ENCODE measurements at regions not wholly inside any gene's neighbourhood (a gene's known extent, or its start where the extent isn't known, plus 50 kb on each side); places are given as distances from the start of the nearest gene placed in this dataset.
"Not testable (repeated sequence)": the region's sequence is repeated elsewhere in the genome, so short reads cannot be mapped to it uniquely, and the experiment has no call there.

DNA sequence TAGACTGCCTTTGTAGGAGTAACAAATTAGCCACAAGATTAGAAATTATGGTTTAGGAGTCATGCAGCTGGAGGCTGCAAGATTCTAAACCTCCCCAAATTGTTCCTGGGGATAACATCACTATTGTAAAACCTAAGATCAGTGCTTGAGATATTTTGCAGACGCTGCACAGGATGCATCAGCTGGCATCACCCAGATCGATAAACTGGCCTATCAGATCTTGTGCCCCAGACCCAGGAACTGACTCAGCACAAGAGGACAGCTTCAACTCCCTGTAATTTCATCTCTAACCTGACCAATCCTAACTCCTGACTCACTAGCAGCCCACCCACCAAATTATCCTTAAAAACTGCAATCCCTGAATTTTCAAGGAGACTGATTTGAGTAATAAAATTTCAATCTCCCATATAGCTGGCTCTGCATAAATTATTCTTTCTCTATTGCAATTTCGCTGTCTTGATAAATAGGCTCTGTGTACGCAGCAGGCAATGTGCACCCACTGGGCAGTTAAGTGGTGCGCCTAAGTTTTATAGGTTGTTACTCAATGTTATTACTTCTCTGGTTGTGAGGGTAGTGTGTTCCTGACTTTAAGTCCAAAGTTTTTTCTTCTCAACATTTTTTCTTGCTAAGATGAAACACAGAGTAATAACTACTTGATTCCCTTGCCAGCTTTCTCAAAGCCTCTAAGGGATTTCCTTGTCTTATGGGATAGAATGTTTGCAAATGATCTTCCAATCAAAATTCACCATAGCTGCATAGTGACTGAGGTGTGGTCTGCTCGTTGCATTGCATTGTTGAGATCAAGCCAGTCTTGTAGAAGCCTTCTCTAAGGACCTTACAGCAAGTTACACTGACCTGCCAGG, 312.3 kb upstream of the DKK2 start:
- H3K27me3 ChIP-seq = no peaks in the 10 kb centered on the region
- no peak overlapping the region for H3K4me3 ChIP-seq
- no peaks in the 10 kb centered on the region for H3K36me3 ChIP-seq
- no peak overlapping the region for H3K27ac ChIP-seq
- intact Hi-C loops (cut with DNase I) = no loop called here
- H3K4me1 ChIP-seq = no peaks in the 10 kb centered on the region
- TF ChIP-seq POLR2A (IDR thresholded peaks at IDR 0.05) = no peak
- TF ChIP-seq, protein P1, sequence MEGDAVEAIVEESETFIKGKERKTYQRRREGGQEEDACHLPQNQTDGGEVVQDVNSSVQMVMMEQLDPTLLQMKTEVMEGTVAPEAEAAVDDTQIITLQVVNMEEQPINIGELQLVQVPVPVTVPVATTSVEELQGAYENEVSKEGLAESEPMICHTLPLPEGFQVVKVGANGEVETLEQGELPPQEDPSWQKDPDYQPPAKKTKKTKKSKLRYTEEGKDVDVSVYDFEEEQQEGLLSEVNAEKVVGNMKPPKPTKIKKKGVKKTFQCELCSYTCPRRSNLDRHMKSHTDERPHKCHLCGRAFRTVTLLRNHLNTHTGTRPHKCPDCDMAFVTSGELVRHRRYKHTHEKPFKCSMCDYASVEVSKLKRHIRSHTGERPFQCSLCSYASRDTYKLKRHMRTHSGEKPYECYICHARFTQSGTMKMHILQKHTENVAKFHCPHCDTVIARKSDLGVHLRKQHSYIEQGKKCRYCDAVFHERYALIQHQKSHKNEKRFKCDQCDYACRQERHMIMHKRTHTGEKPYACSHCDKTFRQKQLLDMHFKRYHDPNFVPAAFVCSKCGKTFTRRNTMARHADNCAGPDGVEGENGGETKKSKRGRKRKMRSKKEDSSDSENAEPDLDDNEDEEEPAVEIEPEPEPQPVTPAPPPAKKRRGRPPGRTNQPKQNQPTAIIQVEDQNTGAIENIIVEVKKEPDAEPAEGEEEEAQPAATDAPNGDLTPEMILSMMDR (IDR thresholded peaks at IDR 0.05) = no peak
- TF ChIP-seq POLR2AphosphoS5 (IDR thresholded peaks at IDR 0.05; ENCODE audit: insufficient read depth in 1 of 2, low read depth in 1 of 2) = no peak
- no peak for DNase-seq (ENCODE audit: extremely low spot score in 2 of 2)
- no peaks in the 10 kb centered on the region for H3K9me3 ChIP-seq

DNA sequence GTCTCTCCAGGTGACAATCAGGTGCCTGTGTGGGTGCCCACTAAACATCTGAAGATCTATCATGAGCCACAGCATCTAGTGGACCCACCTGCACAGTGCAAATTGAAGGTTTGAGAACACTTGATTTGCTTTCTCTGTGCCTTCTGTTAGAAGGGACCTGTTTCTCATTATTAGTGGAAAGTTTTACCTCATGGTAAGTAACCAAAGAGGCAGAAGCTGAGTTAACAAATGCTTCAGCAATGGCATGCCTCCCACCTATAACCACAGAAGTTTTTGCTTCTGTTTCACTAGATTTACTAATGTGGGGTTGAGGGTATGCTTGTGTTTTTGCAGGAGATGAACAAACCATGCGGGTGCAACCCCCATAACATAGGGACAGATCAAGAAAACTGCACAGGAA, 297.4 kb upstream of the DKK2 start:
- H3K27me3 ChIP-seq = no peaks in the 10 kb centered on the region
- no peak overlapping the region for H3K27ac ChIP-seq
- H3K36me3 ChIP-seq = no peaks in the 10 kb centered on the region
- no peaks in the 10 kb centered on the region for H3K4me1 ChIP-seq
- H3K4me3 ChIP-seq = no peak overlapping the region
- no peak for DNase-seq (ENCODE audit: extremely low spot score in 2 of 2)
- H3K9me3 ChIP-seq = no peaks in the 10 kb centered on the region
- TF ChIP-seq POLR2AphosphoS5 (IDR thresholded peaks at IDR 0.05; ENCODE audit: insufficient read depth in 1 of 2, low read depth in 1 of 2) = no peak
- TF ChIP-seq, protein P1 (IDR thresholded peaks at IDR 0.05) = no peak
- no peak for TF ChIP-seq POLR2A (IDR thresholded peaks at IDR 0.05)
- intact Hi-C loops (cut with DNase I) = no loop called here

DNA sequence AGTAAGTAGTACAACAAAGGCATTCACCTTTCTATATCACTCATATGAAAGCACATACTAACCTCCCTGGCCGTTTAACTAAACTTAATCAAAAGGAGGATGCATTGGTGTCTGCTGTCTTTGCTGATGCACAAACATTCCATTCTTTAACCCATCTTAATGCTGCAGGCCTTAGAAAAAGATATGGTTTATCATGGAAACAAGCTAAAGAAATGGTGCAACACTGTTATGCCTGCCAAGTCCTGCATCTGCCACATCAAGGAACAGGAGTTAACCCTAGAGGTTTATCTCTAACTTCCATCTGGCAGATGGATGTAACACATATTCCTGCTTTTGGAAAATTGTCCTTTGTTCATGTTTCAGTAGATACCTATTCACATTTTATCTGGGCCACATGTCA, 296.5 kb upstream of the DKK2 start:
- H3K27ac ChIP-seq; H3K27me3 ChIP-seq; H3K4me3 ChIP-seq; H3K9me3 ChIP-seq; intact Hi-C loops (cut with DNase I); H3K4me1 ChIP-seq; H3K36me3 ChIP-seq; DNase-seq (ENCODE audit: extremely low spot score in 2 of 2): not testable (repeated sequence)

DNA sequence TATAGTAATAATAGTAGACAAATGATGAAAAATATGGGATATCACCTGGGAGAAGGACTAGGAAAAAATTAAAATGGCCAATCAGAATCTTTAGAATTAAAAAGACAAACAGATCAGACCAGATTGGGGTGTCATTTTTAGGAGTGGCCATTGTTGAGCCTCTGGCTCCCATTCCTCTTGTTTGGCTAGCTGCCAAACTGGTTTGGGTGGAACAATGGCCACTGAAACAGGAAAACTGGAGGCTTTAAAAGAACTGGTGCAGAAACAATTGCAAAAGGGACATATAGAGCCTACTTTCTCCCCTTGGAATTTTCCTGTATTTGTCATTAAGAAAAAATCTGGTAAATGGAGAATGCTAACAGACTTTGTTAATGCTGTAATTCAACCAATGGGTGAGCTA, 294.8 kb upstream of the DKK2 start:
- no peaks in the 10 kb centered on the region for H3K36me3 ChIP-seq
- no peaks in the 10 kb centered on the region for H3K9me3 ChIP-seq
- no peaks in the 10 kb centered on the region for H3K27me3 ChIP-seq
- intact Hi-C loops (cut with DNase I) = no loop called here
- TF ChIP-seq POLR2A (IDR thresholded peaks at IDR 0.05) = no peak
- TF ChIP-seq, protein P1 (IDR thresholded peaks at IDR 0.05) = no peak
- DNase-seq (ENCODE audit: extremely low spot score in 2 of 2) = no peak
- H3K27ac ChIP-seq = no peak overlapping the region
- H3K4me3 ChIP-seq = no peak overlapping the region
- H3K4me1 ChIP-seq = no peaks in the 10 kb centered on the region

DNA sequence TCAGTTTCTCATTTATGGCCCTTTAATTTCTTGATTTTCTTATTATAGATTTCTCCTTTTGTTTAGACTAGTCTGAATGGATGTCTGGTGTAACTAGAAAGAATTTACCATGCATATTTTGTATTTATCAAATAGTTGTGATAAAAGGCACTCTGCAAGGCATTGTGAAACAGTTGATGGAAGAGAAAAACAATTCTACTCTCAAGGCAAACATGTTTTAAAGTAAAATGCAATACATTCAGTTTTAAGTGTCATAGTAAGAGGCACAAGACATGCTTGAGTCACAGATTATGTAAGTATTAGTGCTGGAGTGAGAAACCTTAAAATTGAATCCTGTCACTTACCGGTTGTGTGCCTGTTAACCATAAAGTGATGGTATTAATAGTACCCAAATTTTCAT, 283.3 kb upstream of the DKK2 start:
- Histone ChIP-seq H3K9me3 (no peaks in the 10 kb centered on the region), H3K4me3 (no peak overlapping the region), H3K27ac (no peak overlapping the region), H3K36me3 (no peaks in the 10 kb centered on the region), H3K27me3 (no peaks in the 10 kb centered on the region), H3K4me1 (no peaks in the 10 kb centered on the region)
- TF ChIP-seq POLR2AphosphoS5 (IDR thresholded peaks at IDR 0.05; ENCODE audit: insufficient read depth in 1 of 2, low read depth in 1 of 2) = no peak
- TF ChIP-seq, protein P1 (IDR thresholded peaks at IDR 0.05) = no peak
- no peak for TF ChIP-seq POLR2A (IDR thresholded peaks at IDR 0.05)
- DNase-seq (ENCODE audit: extremely low spot score in 2 of 2) = no peak
- intact Hi-C loops (cut with DNase I) = no loop called here
